ENCODE measurements at regions not wholly inside any gene's neighbourhood (a gene's known extent, or its start where the extent isn't known, plus 50 kb on each side); places are given as distances from the start of the nearest gene placed in this dataset.

DNA sequence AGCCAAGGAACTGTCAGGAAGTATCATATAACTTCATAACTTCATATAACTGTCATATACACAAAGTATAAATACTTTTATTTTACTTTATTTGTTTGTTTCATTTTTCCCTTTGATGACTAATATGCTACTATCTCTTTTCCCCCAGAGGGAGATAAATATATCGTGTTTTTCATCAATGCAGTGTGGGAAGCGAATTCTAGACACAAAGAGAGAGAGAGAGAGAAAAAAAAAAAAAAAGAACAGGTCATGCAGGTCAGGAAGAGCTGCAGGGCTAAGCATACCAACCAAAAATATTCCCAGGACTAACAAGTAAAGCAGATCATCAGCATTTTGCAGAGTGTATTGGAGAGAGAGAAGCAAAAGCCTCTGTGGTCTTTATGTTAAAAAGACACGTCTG is 1849.2 kb downstream of the STIM2 start:
- no peaks in the 10 kb centered on the region for H3K9me3 ChIP-seq
- CTCF ChIA-PET, result no interaction called here
- POLR2A ChIA-PET, result no interaction called here
- no peaks in the 10 kb centered on the region for H4K20me1 ChIP-seq (ENCODE audit: insufficient read depth)
- H3K9me2 ChIP-seq, result no peaks in the 10 kb centered on the region
- no peak for DNase-seq
- H3K36me3 ChIP-seq (replicated peaks in 1 of 2; ENCODE audit: control insufficient read depth in 1 of 2, insufficient read depth in 2 of 2, low read length in 1 of 2), result no peaks in the 10 kb centered on the region
- H3F3A ChIP-seq (replicated peaks; ENCODE audit: insufficient read depth), result no peaks in the 10 kb centered on the region
- TF ChIP-seq CHD2 (IDR thresholded peaks at IDR 0.05; ENCODE audit: low read length, partially characterized antibody) (no peak), RCOR1 (IDR thresholded peaks at IDR 0.05; ENCODE audit: low read length) (no peak)
- H3K4me3 ChIP-seq (ENCODE audit: low read depth in 2 of 2, low read length in 1 of 2), result no peak overlapping the region
- H3K9ac ChIP-seq, result no peak overlapping the region
- H3K4me2 ChIP-seq, result no peak overlapping the region
- 3% methylated on average over 3 of the region's 3 CpGs for WGBS (ENCODE audit: low lambda C conversion rate)
- H3K79me2 ChIP-seq (ENCODE audit: insufficient read depth), result no peaks in the 10 kb centered on the region
- no peaks in the 10 kb centered on the region for H3K4me1 ChIP-seq (ENCODE audit: control insufficient read depth in 1 of 2, insufficient read depth in 2 of 2, low read depth in 1 of 2, low read length in 1 of 2)
- H2AFZ ChIP-seq (ENCODE audit: low read depth), result no peak overlapping the region
- H3K27me3 ChIP-seq (ENCODE audit: insufficient read depth), result no peaks in the 10 kb centered on the region
- H3K27ac ChIP-seq (ENCODE audit: low read depth in 2 of 2, low read length in 1 of 2), result no peak overlapping the region

DNA sequence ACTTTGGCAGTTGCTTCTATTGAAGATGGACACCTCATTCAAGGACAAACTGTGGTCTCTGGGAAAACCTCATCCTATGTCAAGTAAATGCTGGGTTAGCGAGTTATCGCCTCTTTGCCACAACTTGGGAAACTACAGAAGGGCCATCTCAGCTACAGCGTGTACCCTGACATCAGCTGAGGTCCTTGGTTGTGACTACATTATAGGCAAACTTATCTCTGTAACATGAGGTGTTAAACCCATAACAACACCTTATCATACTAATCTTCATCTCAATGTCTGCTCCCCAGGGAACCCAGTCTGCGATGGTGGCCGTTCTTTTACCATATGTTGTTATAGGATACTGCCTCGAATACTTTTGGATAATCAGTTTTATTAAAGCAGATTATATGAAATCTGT is 1862.7 kb downstream of the STIM2 start:
- H3K36me3 ChIP-seq (replicated peaks in 1 of 2; ENCODE audit: control insufficient read depth in 1 of 2, insufficient read depth in 2 of 2, low read length in 1 of 2), result no peaks in the 10 kb centered on the region
- no peak overlapping the region for H2AFZ ChIP-seq (ENCODE audit: low read depth)
- no peaks in the 10 kb centered on the region for H3F3A ChIP-seq (replicated peaks; ENCODE audit: insufficient read depth)
- 39% methylated on average over 6 of the region's 6 CpGs for WGBS (ENCODE audit: low lambda C conversion rate)
- no peaks in the 10 kb centered on the region for H3K9me3 ChIP-seq
- H3K4me2 ChIP-seq, result no peak overlapping the region
- H3K79me2 ChIP-seq (ENCODE audit: insufficient read depth), result no peaks in the 10 kb centered on the region
- no peaks in the 10 kb centered on the region for H4K20me1 ChIP-seq (ENCODE audit: insufficient read depth)
- no peaks in the 10 kb centered on the region for H3K27me3 ChIP-seq (ENCODE audit: insufficient read depth)
- H3K9me2 ChIP-seq, result no peaks in the 10 kb centered on the region
- no peak overlapping the region for H3K27ac ChIP-seq (ENCODE audit: low read depth in 2 of 2, low read length in 1 of 2)
- H3K4me1 ChIP-seq (ENCODE audit: control insufficient read depth in 1 of 2, insufficient read depth in 2 of 2, low read depth in 1 of 2, low read length in 1 of 2), result no peaks in the 10 kb centered on the region
- ChIA-PET POLR2A (no interaction called here), CTCF (no interaction called here)
- H3K4me3 ChIP-seq (ENCODE audit: low read depth in 2 of 2, low read length in 1 of 2), result no peak overlapping the region
- H3K9ac ChIP-seq, result no peak overlapping the region
- TF ChIP-seq, protein P1, sequence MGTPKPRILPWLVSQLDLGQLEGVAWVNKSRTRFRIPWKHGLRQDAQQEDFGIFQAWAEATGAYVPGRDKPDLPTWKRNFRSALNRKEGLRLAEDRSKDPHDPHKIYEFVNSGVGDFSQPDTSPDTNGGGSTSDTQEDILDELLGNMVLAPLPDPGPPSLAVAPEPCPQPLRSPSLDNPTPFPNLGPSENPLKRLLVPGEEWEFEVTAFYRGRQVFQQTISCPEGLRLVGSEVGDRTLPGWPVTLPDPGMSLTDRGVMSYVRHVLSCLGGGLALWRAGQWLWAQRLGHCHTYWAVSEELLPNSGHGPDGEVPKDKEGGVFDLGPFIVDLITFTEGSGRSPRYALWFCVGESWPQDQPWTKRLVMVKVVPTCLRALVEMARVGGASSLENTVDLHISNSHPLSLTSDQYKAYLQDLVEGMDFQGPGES (IDR thresholded peaks at IDR 0.05; ENCODE audit: low read depth, low read length), result no peak
- TF ChIP-seq TCF12 (IDR thresholded peaks at IDR 0.05), result no peak
- TF ChIP-seq RFX5 (IDR thresholded peaks at IDR 0.05; ENCODE audit: low read length), result no peak
- no peak for TF ChIP-seq GABPA (IDR thresholded peaks at IDR 0.05; ENCODE audit: low read depth)
- no peak for TF ChIP-seq SMC3 (IDR thresholded peaks at IDR 0.05; ENCODE audit: low read depth, low read length)
- TF ChIP-seq RCOR1 (IDR thresholded peaks at IDR 0.05; ENCODE audit: low read length), result no peak
- TF ChIP-seq, protein P2, sequence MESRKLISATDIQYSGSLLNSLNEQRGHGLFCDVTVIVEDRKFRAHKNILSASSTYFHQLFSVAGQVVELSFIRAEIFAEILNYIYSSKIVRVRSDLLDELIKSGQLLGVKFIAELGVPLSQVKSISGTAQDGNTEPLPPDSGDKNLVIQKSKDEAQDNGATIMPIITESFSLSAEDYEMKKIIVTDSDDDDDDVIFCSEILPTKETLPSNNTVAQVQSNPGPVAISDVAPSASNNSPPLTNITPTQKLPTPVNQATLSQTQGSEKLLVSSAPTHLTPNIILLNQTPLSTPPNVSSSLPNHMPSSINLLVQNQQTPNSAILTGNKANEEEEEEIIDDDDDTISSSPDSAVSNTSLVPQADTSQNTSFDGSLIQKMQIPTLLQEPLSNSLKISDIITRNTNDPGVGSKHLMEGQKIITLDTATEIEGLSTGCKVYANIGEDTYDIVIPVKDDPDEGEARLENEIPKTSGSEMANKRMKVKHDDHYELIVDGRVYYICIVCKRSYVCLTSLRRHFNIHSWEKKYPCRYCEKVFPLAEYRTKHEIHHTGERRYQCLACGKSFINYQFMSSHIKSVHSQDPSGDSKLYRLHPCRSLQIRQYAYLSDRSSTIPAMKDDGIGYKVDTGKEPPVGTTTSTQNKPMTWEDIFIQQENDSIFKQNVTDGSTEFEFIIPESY (IDR thresholded peaks at IDR 0.05; ENCODE audit: borderline replicate concordance, low read depth), result no peak
- no peak for TF ChIP-seq RAD21 (IDR thresholded peaks at IDR 0.05; ENCODE audit: low read length)
- TF ChIP-seq GATA2 (CRISPR knock-in tag; IDR thresholded peaks at IDR 0.05), result no peak
- no peak for TF ChIP-seq FOSL2 (IDR thresholded peaks at IDR 0.05; ENCODE audit: borderline replicate concordance, low read depth)
- TF ChIP-seq MXI1 (IDR thresholded peaks at IDR 0.05; ENCODE audit: low read depth, low read length), result no peak
- TF ChIP-seq RXRA (IDR thresholded peaks at IDR 0.05; ENCODE audit: borderline replicate concordance, low read depth), result no peak
- no peak for TF ChIP-seq FOXJ3 (CRISPR knock-in tag; IDR thresholded peaks at IDR 0.05)
- TF ChIP-seq, protein P3, sequence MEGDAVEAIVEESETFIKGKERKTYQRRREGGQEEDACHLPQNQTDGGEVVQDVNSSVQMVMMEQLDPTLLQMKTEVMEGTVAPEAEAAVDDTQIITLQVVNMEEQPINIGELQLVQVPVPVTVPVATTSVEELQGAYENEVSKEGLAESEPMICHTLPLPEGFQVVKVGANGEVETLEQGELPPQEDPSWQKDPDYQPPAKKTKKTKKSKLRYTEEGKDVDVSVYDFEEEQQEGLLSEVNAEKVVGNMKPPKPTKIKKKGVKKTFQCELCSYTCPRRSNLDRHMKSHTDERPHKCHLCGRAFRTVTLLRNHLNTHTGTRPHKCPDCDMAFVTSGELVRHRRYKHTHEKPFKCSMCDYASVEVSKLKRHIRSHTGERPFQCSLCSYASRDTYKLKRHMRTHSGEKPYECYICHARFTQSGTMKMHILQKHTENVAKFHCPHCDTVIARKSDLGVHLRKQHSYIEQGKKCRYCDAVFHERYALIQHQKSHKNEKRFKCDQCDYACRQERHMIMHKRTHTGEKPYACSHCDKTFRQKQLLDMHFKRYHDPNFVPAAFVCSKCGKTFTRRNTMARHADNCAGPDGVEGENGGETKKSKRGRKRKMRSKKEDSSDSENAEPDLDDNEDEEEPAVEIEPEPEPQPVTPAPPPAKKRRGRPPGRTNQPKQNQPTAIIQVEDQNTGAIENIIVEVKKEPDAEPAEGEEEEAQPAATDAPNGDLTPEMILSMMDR (IDR thresholded peaks at IDR 0.05), result no peak
- no peak for DNase-seq

Data from SK-N-SH (cell line).